ENCODE measurements at regions not wholly inside any gene's neighbourhood (a gene's known extent, or its start where the extent isn't known, plus 50 kb on each side); places are given as distances from the start of the nearest gene placed in this dataset.
A peak's percentile ranks its signal among the peaks of the same experiment; 100 is the strongest.
"Not testable (repeated sequence)": the region's sequence is repeated elsewhere in the genome, so short reads cannot be mapped to it uniquely, and the experiment has no call there.

DNA sequence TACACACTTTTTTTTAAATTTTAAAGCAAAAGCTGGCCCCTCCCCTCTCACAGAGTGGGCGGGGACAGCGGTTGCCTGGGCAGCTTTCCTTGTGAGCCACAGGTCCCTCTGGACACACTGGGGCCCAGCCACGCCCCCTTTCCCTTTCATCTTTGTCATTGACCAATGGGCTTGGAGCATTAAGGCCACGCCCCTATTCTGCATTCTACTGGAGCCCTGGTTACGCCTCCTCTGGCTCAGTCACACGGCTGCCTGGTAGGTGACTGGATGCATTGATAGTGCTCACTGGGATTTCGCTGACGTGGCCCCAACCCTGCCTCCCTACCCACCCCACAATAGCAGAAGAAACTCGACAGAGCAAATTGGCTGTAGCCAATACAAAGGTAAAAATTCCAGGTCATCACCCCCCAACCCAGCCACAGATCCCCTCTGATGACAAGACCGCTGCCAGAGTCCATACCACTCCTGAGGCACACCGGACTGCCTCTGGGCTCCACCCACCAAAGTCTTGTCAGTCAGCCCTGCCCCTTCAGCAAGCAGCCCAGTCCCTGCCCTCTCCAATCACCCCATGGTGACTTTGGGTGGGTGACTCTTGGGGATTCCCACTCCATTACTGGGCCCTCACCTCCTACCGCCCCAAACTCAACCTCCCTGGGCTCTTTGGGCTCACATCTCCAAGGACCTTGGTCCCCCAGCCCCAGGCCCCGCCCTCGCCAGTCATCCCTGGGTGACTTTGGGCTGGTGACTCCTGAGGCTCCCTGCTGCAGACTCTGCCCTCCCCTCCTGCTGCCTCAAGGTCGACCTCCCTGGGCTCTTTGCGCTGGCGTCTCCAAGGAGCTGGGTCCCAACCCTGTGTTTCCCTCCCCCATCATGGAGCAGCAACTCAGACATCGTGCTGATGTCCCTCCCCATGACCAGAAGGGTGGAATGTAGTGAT lies 112.2 kb upstream of the FAN1 start:
- no peaks in the 10 kb centered on the region for H3K9me3 ChIP-seq (ENCODE audit: insufficient read depth, low read length, severe bottlenecking)
- no peaks in the 10 kb centered on the region for H3K4me1 ChIP-seq (ENCODE audit: insufficient read depth, low read length)
- H3K36me3 ChIP-seq (ENCODE audit: insufficient read depth, low read length), result no peaks in the 10 kb centered on the region
- no peak overlapping the region for H3K4me2 ChIP-seq (ENCODE audit: insufficient read depth, low read length)
- no peaks in the 10 kb centered on the region for H4K20me1 ChIP-seq (ENCODE audit: insufficient read depth, low read length)
- H3K79me2 ChIP-seq (ENCODE audit: insufficient read depth, low read length), result no peaks in the 10 kb centered on the region
- H3K27ac ChIP-seq (ENCODE audit: low read length), result no peak overlapping the region
- peak; percentile 19 for DNase-seq
- H2AFZ ChIP-seq (ENCODE audit: low read depth, low read length), result no peak overlapping the region
- no peak overlapping the region for H3K9ac ChIP-seq (ENCODE audit: low read depth, low read length)
- no peaks in the 10 kb centered on the region for H3K27me3 ChIP-seq (ENCODE audit: insufficient read depth, low read length, poor library complexity)
- ATAC-seq (ENCODE audit: insufficient read depth, low read depth), result no peak; the same call in 2 of the 3 replicates
- H3K4me3 ChIP-seq (ENCODE audit: low read depth in 1 of 2, low read length in 2 of 2), result no peak overlapping the region
- TF ChIP-seq EZH2 (IDR thresholded peaks at IDR 0.05; ENCODE audit: borderline replicate concordance, low read depth, low read length, severe bottlenecking), result no peak
- TF ChIP-seq, protein P1, sequence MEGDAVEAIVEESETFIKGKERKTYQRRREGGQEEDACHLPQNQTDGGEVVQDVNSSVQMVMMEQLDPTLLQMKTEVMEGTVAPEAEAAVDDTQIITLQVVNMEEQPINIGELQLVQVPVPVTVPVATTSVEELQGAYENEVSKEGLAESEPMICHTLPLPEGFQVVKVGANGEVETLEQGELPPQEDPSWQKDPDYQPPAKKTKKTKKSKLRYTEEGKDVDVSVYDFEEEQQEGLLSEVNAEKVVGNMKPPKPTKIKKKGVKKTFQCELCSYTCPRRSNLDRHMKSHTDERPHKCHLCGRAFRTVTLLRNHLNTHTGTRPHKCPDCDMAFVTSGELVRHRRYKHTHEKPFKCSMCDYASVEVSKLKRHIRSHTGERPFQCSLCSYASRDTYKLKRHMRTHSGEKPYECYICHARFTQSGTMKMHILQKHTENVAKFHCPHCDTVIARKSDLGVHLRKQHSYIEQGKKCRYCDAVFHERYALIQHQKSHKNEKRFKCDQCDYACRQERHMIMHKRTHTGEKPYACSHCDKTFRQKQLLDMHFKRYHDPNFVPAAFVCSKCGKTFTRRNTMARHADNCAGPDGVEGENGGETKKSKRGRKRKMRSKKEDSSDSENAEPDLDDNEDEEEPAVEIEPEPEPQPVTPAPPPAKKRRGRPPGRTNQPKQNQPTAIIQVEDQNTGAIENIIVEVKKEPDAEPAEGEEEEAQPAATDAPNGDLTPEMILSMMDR (IDR thresholded peaks at IDR 0.05; ENCODE audit: borderline replicate concordance, extremely low read depth, low read length, poor library complexity, severe bottlenecking), result no peak

DNA sequence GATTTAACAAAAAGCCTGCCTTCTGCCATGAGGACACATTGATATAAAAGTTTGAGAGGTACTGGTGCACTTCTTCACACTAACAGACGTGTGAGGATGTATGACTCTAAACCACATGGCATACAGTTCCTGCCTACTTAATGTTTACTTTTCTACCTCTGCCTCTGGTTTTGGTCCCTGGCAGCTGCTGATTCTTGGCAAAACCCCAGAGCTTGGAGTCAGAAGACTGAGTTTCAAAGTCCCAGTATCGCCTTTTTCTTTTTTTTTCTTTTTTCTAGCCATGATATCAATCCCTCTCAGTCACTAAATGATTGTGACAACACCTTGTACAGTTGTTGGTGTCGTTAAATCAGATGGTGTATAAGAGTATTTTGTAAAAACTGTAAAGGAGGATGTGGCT lies 110.9 kb upstream of the FAN1 start:
- H3K9ac ChIP-seq (ENCODE audit: low read depth, low read length); H3K4me3 ChIP-seq (ENCODE audit: low read depth in 1 of 2, low read length in 2 of 2); DNase-seq; H3K4me2 ChIP-seq (ENCODE audit: insufficient read depth, low read length); H4K20me1 ChIP-seq (ENCODE audit: insufficient read depth, low read length); ATAC-seq (ENCODE audit: insufficient read depth, low read depth); H3K36me3 ChIP-seq (ENCODE audit: insufficient read depth, low read length); H3K9me3 ChIP-seq (ENCODE audit: insufficient read depth, low read length, severe bottlenecking); H3K79me2 ChIP-seq (ENCODE audit: insufficient read depth, low read length); H3K27ac ChIP-seq (ENCODE audit: low read length); H3K4me1 ChIP-seq (ENCODE audit: insufficient read depth, low read length); H3K27me3 ChIP-seq (ENCODE audit: insufficient read depth, low read length, poor library complexity); H2AFZ ChIP-seq (ENCODE audit: low read depth, low read length): not testable (repeated sequence)

DNA sequence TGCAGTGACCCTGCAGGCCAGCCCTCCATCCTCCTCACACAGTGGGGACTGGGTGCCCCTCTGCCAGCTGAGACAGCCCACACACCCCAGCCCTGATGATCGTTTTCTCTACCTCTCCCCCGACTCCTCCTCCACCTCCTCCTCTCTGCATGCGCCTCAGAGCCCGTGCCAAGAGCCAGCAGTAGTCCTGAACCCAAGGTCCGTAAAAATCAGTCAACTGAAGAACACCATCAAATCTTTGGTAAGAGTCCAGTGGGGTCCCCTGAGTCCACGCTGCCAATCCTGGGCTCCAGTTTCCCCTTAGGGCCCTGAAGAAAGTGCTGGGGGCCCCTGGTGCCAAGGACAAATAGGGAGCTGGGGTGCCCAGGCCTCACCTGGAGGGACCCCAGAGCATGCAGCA lies 109.3 kb upstream of the FAN1 start:
- Histone ChIP-seq H4K20me1 (ENCODE audit: insufficient read depth, low read length) (no peaks in the 10 kb centered on the region), H3K79me2 (ENCODE audit: insufficient read depth, low read length) (no peaks in the 10 kb centered on the region), H3K4me3 (ENCODE audit: low read depth in 1 of 2, low read length in 2 of 2) (no peak overlapping the region), H3K36me3 (ENCODE audit: insufficient read depth, low read length) (no peaks in the 10 kb centered on the region), H3K4me2 (ENCODE audit: insufficient read depth, low read length) (no peak overlapping the region), H3K9me3 (ENCODE audit: insufficient read depth, low read length, severe bottlenecking) (no peaks in the 10 kb centered on the region), H3K27me3 (ENCODE audit: insufficient read depth, low read length, poor library complexity) (no peaks in the 10 kb centered on the region), H3K4me1 (ENCODE audit: insufficient read depth, low read length) (no peaks in the 10 kb centered on the region), H2AFZ (ENCODE audit: low read depth, low read length) (no peak overlapping the region), H3K27ac (ENCODE audit: low read length) (no peak overlapping the region), H3K9ac (ENCODE audit: low read depth, low read length) (no peak overlapping the region)
- DNase-seq (no peak), ATAC-seq (ENCODE audit: insufficient read depth, low read depth) (no peak)
- no peak for TF ChIP-seq EZH2 (IDR thresholded peaks at IDR 0.05; ENCODE audit: borderline replicate concordance, low read depth, low read length, severe bottlenecking)
- TF ChIP-seq, protein P1 (IDR thresholded peaks at IDR 0.05; ENCODE audit: borderline replicate concordance, extremely low read depth, low read length, poor library complexity, severe bottlenecking), result no peak

DNA sequence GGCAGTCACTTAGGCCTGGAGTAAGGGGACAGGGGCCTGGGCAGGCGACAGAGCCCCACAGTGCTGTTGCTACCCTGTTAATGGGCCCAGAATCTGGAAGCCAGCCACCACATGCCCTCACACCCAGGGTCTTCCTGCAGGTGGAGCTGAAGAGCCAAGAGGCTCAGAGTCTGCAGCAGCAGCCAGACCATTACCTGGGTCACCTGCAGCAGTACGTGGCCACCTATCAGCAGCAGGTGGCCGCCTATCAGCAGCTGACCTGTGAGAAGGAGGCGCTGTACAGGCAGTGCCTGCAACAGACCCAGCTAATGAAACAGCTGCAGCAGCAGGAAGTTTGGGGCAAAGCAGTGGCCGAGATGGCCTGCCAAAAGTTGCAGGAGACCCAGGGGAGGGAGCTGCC lies 104.2 kb upstream of the FAN1 start:
- H3K4me3 ChIP-seq (ENCODE audit: low read depth in 1 of 2, low read length in 2 of 2); H2AFZ ChIP-seq (ENCODE audit: low read depth, low read length); H3K4me1 ChIP-seq (ENCODE audit: insufficient read depth, low read length); H3K9ac ChIP-seq (ENCODE audit: low read depth, low read length); DNase-seq; H3K79me2 ChIP-seq (ENCODE audit: insufficient read depth, low read length); H3K36me3 ChIP-seq (ENCODE audit: insufficient read depth, low read length); H3K27me3 ChIP-seq (ENCODE audit: insufficient read depth, low read length, poor library complexity); H4K20me1 ChIP-seq (ENCODE audit: insufficient read depth, low read length); H3K4me2 ChIP-seq (ENCODE audit: insufficient read depth, low read length); ATAC-seq (ENCODE audit: insufficient read depth, low read depth); H3K27ac ChIP-seq (ENCODE audit: low read length); H3K9me3 ChIP-seq (ENCODE audit: insufficient read depth, low read length, severe bottlenecking): not testable (repeated sequence)
- TF ChIP-seq, protein P1 (IDR thresholded peaks at IDR 0.05; ENCODE audit: borderline replicate concordance, extremely low read depth, low read length, poor library complexity, severe bottlenecking), result peak; percentile 29

DNA sequence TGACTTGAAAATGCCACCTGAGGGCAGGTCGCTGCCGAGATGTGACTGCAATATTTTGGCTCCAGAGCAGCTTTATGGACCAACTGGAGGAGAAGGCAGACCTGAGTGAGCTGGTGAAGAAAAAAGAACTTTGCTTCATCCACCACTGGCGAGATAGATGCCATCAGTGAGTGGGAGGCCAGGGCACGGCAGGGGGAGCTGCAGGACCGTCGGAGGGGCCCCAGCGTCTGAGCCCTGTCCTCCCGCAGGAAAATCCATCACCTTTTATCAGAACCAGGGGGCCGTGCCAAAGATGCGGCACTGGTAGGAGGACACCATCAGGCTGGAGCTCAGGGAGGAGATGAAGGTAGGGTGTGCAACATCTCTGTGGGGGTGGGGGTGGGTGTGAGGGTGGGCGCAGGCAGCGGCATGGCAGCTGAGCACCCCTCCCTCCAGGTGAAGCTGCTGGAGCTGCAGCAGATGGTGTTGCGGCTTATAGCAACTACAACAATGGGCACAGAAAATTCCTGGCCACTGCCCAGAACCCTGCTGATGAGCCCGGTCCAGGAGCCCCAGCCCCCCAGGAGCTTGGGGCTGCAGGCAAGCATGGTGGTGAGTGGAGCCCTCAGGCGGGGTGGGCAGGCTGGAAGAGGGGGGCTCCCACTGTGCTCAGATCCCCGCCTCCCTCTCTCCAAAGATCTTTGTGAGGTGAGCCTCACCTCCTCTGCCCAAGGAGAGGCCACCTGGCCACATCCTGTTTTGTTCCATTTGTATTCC lies 102.4 kb upstream of the FAN1 start:
- H3K4me3 ChIP-seq (ENCODE audit: low read depth in 1 of 2, low read length in 2 of 2); H3K9me3 ChIP-seq (ENCODE audit: insufficient read depth, low read length, severe bottlenecking); H3K79me2 ChIP-seq (ENCODE audit: insufficient read depth, low read length); ATAC-seq (ENCODE audit: insufficient read depth, low read depth); H2AFZ ChIP-seq (ENCODE audit: low read depth, low read length); H3K4me2 ChIP-seq (ENCODE audit: insufficient read depth, low read length); H3K4me1 ChIP-seq (ENCODE audit: insufficient read depth, low read length); DNase-seq; H3K27ac ChIP-seq (ENCODE audit: low read length); H3K36me3 ChIP-seq (ENCODE audit: insufficient read depth, low read length); H3K27me3 ChIP-seq (ENCODE audit: insufficient read depth, low read length, poor library complexity); H4K20me1 ChIP-seq (ENCODE audit: insufficient read depth, low read length); H3K9ac ChIP-seq (ENCODE audit: low read depth, low read length): not testable (repeated sequence)

Measured in DND-41 (cell line).